ENCODE measurements at regions not wholly inside any gene's neighbourhood (a gene's known extent, or its start where the extent isn't known, plus 50 kb on each side); places are given as distances from the start of the nearest gene placed in this dataset.

DNA sequence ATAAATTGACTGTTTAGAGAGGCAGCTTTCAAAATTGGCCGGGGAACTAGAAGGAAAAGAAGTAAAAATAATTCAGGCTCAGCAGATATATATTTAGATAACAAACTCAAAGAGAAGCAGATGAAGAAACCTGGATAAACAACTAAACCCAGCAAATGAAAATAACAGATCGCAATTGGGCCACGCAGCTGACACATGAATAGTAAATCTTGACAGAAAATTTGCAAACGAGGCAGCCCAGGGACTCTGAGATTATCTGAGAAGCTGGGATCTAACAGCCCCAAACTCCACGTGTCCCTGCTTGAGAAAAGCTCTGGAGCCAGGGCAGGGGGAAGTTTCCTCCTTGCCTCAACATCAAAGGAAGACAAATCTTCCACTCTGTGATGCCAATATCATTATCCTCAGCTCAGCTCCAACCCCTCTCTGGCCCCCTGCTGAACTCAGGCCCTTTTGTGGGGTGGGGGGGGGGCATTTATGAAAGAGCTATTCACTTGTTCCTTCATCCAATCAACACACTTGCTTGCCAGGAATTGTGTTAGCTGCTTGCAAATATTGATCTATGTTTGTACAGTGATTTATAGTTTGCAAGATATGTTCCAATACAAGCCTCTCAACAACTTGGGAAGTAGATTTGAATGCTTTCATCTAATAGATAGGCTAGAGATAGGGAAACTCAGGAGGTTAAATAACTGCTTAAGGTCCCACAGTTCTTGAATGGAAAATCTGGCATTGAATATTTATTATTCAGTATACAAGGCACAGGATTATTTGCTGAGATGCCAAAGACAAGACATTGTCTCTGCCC, 72.5 kb upstream of the C11orf87 start:
- DNase-seq (ENCODE audit: low spot score) = no peak

DNA sequence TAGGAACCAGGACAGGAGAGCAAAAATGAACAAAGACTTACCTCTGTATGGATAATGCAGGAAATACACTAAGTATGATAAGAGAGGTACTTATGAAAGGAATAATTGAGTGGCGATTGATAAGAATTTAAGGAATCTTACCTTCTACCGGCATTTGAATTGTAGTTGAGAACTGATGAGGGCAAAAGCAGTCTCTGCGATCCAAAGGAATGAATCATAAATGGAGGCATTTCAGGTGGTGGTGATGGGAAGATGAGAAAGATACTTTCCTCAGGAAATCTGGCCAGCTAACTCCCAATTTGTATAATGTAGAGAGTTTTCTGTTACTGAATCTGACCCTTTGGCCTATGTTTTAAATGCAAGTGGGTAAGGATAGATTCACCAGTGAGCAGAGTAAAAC, 71.9 kb upstream of the C11orf87 start:
- no peak for DNase-seq (ENCODE audit: low spot score)

DNA sequence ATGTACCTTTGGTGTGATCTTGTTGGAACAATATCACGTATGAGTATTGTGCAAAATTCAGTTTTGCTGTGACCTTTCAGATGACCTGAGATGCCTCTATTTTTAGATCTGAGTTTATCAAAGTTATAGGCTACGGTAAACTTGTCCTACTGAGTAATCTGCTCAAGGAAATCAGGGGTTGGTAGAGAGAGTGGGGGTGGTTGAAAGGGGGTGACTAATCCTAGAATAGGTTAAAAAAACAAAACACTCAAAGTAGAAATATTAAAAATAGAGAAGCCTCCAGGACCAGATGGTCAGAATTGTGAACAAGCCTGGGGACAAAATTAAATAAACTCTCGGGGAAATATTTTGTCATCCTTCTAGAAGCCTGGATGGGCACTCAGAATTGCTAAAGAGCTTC, 59.9 kb upstream of the C11orf87 start:
- peak; percentile 18 for DNase-seq (ENCODE audit: low spot score)

DNA sequence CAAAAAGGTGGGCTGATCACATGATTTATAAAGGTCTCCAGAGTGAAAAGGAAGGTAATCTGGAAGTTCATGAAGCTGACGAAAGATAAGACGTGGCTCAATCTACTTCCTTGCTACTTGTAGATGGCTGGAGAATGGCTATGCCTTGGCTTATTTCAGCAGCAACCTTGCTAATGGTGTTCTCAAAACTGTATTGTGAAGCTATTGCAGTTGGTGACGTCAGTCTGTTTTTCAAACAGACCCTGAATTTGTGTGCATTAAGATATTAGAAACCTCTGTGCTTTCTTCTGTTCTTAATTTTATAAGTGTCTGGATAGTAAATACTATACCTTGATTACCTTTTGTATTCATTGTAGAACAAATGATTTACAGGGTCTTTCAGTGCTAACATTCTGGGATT, 58.3 kb upstream of the C11orf87 start:
- no peak for DNase-seq (ENCODE audit: low spot score)

DNA sequence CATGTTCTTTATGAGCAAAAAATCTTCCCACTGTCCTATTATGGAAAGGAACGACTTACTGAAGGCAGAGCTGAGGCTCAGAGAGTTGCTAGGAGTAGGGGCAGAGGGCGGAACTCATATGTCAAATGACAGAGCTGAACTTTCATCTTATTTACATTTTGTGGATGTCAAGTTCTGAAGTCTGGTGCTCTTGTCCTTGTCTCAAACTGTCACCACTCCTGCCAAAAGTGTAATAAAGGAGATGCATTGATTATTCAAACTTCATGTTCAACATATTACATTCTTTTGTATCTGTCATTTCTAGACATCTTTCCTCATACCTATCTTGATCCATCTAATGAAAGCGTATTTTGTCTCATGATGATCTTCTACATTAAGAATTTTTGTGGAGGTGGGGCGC, 57.1 kb upstream of the C11orf87 start:
- DNase-seq (ENCODE audit: low spot score) = no peak

DNA sequence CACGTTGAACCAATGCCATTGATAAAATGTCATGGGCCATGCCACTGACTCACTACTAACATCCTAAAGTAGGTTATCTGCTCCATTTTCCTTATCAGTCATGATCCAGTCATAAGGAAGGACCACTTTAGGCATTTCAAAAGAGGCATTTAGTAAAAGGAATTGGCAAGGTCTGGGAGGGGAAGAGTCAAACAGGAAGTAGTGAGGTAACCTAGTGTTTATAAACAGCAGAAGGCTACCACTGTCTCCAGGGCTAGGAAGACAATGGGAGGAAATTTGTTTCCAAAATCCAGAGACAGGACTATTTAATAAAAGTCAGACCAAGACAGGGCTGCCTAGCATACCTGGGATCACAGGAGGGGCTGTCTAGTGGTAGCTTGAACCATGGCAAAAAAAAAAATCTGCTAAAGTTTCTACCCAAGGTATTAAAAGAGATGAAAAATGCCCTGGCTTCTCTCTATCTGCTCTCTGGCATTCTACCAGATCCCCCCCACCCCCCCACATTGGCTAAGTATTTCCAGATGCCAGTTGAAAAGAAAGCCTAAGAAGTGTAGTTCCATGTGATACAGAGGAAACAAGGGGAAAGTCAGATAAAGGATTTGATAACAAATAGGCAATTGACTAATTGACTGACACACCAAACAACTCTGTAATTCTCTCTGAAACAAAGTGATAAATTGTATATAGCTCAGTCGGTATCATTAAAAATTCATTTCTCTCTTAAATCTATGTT, 50.4 kb upstream of the C11orf87 start:
- DNase-seq (ENCODE audit: low spot score) = no peak
